ENCODE measurements at regions not wholly inside any gene's neighbourhood (a gene's known extent, or its start where the extent isn't known, plus 50 kb on each side); places are given as distances from the start of the nearest gene placed in this dataset.
"Not testable (repeated sequence)": the region's sequence is repeated elsewhere in the genome, so short reads cannot be mapped to it uniquely, and the experiment has no call there.

DNA sequence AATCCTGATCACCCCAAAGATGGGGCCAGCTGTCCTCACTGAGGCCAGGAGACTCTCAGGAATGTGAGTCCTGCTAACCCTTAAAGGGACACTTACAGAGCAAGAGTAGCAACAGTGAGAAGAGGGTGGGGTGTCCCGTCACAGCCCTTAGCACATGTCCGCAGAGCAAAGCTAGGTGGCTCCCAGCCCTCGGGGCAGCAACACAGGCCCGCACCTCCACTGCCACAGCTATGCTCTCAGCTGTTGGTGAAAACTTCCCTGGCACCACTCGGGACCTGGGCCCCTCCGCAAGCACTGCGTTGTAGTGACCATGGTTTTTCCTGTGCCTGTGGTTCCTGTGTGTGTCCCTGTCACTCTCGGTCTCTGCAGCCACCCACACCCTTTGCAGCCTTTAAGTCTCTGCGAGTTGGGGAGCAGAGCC lies 76.4 kb upstream of the UXS1 start:
- Mint-ChIP-seq H3K9me3 (peaks cover 0 to 5% (median 0%) of the 10 kb centered on the region in 9 donors), H3K4me1 (peaks cover 12 to 30% (median 25%) of the 10 kb centered on the region in 4 donors), H3K36me3 (peaks cover 0 to 3% (median 0%) of the 10 kb centered on the region in 3 donors), H3K27me3 (peaks cover 5 to 35% (median 23%) of the 10 kb centered on the region in 5 donors), H3K27ac (peak overlapping the region in 2 of 10 donors; percentile 24 to 45), H3K4me3 (peak overlapping the region; percentile 77 to 94 (median 88))
- POLR2A ChIA-PET: no interaction called here
- ATAC-seq (no peak), DNase-seq (no peak)

DNA sequence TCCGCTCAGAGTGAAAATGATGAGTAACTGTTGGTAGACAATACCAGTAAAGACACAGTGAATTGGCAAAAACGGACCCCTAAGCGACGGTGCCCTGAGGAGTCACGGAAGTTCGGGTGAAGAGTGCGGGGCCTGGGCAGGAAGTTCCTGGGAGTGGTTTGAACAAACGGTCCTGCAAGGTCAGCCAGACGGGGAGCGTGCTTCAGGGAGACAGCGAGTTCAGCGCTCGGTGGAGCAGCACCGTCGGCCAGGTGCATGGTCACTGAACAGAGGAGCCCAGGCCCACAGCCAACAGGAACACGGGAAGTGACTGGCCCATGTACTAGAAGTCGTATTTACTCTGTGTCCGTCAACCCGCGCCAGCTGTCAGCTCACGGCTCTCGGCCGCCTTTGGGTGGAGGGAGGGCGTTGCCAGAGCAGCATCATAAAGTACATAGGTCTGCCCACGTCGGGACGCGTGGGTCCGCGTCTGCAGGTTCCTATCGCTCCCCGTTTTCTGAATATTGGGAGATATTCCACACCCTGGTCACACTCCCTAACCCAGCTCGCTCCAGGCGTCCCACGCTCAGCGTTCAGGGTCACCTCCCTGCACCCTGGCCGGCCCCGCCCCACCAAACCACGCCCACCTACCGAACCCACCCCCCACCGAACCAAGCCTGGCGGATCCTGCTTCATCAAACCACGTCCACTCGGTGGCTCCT lies 75.6 kb upstream of the UXS1 start:
- peaks cover 0 to 3% (median 0%) of the 10 kb centered on the region in 3 donors for H3K36me3 Mint-ChIP-seq
- POLR2A ChIA-PET: interaction anchor here (0.9 kb wide), 1 partner anchor 109 kb away, joined by 4 read pairs; no protein-coding TSS in a partner anchor
- H3K9me3 Mint-ChIP-seq: peaks cover 0 to 5% (median 0%) of the 10 kb centered on the region in 9 donors
- ATAC-seq (peak; percentile 62 to 72), DNase-seq (peak in 6 of 10 donors; percentile 15 to 37 (median 26))
- H3K4me1 Mint-ChIP-seq: peaks cover 12 to 30% (median 25%) of the 10 kb centered on the region in 4 donors
- H3K27ac Mint-ChIP-seq: peak overlapping the region in 5 of 10 donors; percentile 1 to 64 (median 33)
- H3K4me3 Mint-ChIP-seq: peak overlapping the region; percentile 77 to 94 (median 88)
- H3K27me3 Mint-ChIP-seq: peaks cover 5 to 35% (median 23%) of the 10 kb centered on the region in 5 donors

DNA sequence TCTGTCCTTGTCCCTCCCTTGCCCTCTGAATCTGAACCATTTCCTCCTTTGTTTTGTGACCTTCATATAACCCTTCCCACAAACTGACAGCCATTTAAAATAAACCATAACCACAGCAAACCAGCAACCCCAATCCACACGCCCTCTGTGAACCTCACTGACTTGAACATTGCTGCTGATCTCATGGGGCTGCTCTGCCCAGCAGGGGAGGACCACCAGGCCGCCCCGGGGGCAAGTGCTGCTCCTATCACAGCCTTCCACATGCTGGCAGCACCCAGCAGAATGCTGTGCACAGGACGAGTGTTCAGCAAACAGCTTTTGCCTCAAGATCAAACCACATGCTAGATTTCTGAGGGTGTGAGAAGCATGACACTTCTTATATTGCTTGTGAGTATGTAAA lies 73.9 kb upstream of the UXS1 start:
- Mint-ChIP-seq H3K27me3 (peaks cover 5 to 35% (median 23%) of the 10 kb centered on the region in 5 donors), H3K4me3 (peak overlapping the region in 2 of 10 donors; percentile 0 to 20), H3K4me1 (peaks cover 12 to 30% (median 25%) of the 10 kb centered on the region in 4 donors), H3K36me3 (no peaks in the 10 kb centered on the region), H3K9me3 (peaks cover 0 to 2% (median 0%) of the 10 kb centered on the region in 9 donors), H3K27ac (peak overlapping the region in 3 of 10 donors; percentile 31 to 86 (median 82))
- ATAC-seq (no peak), DNase-seq (peak in 1 of 10 donors; percentile 19)
- POLR2A ChIA-PET: no interaction called here

DNA sequence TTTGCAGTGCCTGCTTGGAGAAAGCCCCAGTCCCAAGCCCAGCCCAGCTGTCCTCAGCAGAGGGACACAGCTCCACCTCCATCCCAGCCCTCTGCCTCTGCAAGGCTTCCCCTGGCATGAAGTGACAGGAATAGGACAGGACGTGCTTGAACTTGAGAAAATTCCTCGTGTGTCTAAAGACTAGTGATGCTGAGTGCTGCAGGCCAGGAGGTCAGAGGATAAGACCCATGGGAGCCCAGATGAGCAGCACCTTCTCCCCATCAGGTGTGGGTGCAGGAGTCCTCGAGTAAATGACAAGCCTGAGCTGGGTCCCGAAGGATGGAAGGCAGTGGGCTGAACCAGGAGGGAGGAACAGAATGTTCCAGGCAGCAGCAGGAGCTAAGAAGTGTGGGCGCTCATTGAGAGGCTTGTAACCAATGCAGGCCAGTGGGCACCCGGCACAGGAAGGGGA lies 67.8 kb upstream of the UXS1 start:
- H3K27me3 Mint-ChIP-seq: peaks cover 0 to 3% (median 0%) of the 10 kb centered on the region in 5 donors
- POLR2A ChIA-PET: no interaction called here
- H3K27ac Mint-ChIP-seq: no peak overlapping the region
- DNase-seq (no peak), ATAC-seq (no peak)
- H3K9me3 Mint-ChIP-seq: no peaks in the 10 kb centered on the region
- no peaks in the 10 kb centered on the region for H3K36me3 Mint-ChIP-seq
- H3K4me1 Mint-ChIP-seq: no peaks in the 10 kb centered on the region
- H3K4me3 Mint-ChIP-seq: peak overlapping the region in 2 of 10 donors; percentile 27 to 75

DNA sequence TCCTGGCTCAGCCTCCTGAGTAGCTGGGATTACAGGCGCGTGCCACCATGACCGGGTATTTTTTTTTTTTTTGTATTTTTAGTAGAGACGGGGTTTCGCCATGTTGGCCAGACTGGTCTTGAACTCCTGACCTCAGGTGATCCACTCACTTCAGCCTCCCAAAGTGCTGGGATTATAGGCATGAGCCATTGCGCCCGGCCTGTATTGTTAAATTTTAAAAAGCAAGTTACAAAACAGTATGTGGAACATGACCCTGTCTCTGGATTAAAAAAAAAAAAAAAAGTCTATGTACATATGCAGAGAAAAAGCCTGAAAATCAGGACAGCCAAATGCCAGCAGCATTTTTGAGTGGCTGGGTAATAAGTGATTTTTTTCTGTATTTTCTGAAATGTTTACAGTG lies 64.8 kb upstream of the UXS1 start:
- H3K27me3 Mint-ChIP-seq, POLR2A ChIA-PET, DNase-seq, H3K9me3 Mint-ChIP-seq, H3K4me1 Mint-ChIP-seq, ATAC-seq, H3K27ac Mint-ChIP-seq, H3K36me3 Mint-ChIP-seq, H3K4me3 Mint-ChIP-seq: not testable (repeated sequence)

DNA sequence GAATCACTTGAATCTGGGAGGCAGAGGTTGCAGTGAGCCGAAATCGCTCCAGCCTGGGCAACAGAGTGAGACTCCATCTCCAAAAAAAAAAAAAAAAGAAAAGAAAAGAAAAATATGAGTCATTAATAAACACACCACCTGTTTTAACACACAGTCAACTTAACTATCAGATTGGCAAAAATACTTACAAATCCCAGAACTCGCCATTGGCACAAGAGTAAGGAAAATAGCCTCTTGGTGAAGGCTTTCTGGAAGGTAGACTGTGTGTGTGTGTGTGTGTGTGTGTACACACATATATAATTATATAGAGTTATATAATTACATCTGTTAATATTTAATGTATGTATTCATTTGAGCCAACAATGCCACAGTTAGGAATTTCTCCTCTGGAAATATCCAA lies 63.7 kb upstream of the UXS1 start:
- Mint-ChIP-seq H3K4me1 (no peaks in the 10 kb centered on the region), H3K27me3 (peaks cover 0 to 3% (median 0%) of the 10 kb centered on the region in 5 donors), H3K27ac (no peak overlapping the region), H3K4me3 (no peak overlapping the region), H3K9me3 (no peaks in the 10 kb centered on the region), H3K36me3 (no peaks in the 10 kb centered on the region)
- no peak for DNase-seq
- POLR2A ChIA-PET: no interaction called here
- no peak for ATAC-seq

DNA sequence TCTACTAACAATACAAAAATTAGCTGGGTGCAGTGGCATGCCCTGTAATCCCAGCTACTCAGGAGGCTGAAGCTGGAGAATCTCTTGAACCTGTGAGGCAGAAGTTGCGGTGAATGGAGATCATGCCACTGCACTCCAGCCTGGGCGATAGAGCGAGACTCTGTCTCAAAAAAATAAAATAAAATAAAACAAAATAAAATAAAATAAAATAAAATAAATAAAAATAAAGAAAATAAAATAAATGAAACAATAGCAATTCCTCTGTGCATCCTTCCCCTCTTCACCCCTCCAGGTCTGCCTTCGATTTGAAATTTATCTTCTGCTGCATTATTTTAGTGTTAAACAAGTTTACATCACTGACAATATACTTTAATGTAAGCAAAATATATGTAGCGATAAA lies 63.0 kb upstream of the UXS1 start:
- ATAC-seq (no peak), DNase-seq (no peak)
- no peak overlapping the region for H3K27ac Mint-ChIP-seq
- no peak overlapping the region for H3K4me3 Mint-ChIP-seq
- H3K9me3 Mint-ChIP-seq: no peaks in the 10 kb centered on the region
- H3K27me3 Mint-ChIP-seq: peaks cover 0 to 3% (median 0%) of the 10 kb centered on the region in 5 donors
- POLR2A ChIA-PET: no interaction called here
- H3K4me1 Mint-ChIP-seq: no peaks in the 10 kb centered on the region
- H3K36me3 Mint-ChIP-seq: no peaks in the 10 kb centered on the region

DNA sequence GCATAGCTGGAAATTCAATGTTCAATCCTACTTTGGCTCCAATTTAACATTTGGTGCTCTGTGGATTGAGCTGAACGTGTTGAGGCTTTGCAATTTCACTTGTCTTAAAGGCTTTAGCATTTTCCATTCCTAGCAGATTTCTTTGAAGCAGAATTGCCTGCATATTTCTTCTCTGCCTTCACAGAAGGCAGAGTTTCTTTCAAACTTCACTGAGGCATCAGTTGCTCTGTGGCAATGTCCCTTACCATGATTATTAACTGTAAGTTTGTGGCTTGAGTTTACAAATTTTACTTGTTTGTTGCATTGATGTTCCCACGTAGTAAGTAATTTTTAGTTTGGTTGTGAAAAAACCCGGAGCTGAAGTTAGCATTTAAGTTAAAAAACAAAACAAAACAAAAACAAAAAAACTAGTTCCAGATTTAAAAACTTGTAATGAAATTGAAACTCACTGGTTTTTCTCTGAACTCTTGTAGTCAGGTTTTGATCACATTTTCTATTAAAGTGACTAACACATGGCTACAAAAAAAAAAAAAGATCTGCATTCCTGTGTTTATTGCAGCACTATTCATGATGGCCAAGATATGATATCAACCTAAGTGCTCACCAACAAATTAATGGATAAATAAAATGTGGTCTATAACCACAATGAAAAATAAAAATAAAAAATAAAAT lies 55.2 kb upstream of the UXS1 start:
- H3K4me1 Mint-ChIP-seq, H3K9me3 Mint-ChIP-seq, H3K27me3 Mint-ChIP-seq, POLR2A ChIA-PET, ATAC-seq, H3K4me3 Mint-ChIP-seq, H3K36me3 Mint-ChIP-seq, DNase-seq: not testable (repeated sequence)
- H3K27ac Mint-ChIP-seq: peak overlapping the region in 1 of 10 donors; percentile 24

DNA sequence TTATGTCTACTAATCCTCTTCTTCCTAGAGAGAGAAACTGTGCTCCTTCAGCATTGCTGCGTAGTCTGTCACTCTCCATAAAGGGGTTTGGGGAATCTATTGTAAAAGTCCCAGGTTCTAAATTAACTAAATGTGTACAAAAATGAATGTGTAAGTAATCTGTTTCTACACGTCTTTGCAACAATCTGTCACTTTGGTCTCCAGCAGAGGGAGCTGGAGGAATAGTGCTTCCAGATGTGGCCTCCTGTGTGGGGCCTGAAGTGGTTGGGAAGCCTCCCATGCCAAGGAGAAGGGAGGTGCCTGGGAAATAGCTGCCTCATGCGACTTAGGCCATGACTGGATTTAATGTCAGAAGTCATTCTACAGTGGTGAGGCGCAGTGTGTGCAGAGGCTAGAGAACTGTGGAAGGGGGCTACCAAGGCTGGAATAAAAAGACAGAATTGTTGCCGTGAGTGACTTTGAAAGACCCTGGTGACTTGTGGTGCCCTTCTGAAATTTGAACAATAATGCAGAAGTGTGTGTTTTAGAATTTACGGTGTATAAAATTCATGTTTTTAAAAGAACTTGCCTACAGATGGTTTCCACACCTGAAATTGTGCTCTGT lies 54.5 kb upstream of the UXS1 start:
- H3K4me3 Mint-ChIP-seq, H3K36me3 Mint-ChIP-seq, H3K27me3 Mint-ChIP-seq, H3K4me1 Mint-ChIP-seq, ATAC-seq, H3K9me3 Mint-ChIP-seq, H3K27ac Mint-ChIP-seq, POLR2A ChIA-PET: not testable (repeated sequence)
- DNase-seq: peak in 3 of 10 donors; percentile 9 to 21 (median 15)

All from naive thymus-derived CD8-positive, alpha-beta T cell (primary cell).